NCI-H748 (cell line): ENCODE measurements at regions not wholly inside any gene's neighbourhood (a gene's known extent, or its start where the extent isn't known, plus 50 kb on each side); places are given as distances from the start of the nearest gene placed in this dataset.

Source experiments
- DNase-seq: peaks from one replicate; lab custom pipeline; 2025; ENCODE audit not compliant: unreplicated experiment; lab: John Stamatoyannopoulos, UW

- DNase-seq = no peak
Observed at GRCh38 chr1:218573925-218574324, 228.8 kb downstream of the TGFB2 start.

- DNase-seq = no peak
Observed at GRCh38 chr1:218575079-218575478, 229.9 kb downstream of the TGFB2 start.

- no peak for DNase-seq
Observed at GRCh38 chr1:218575856-218576255, 230.7 kb downstream of the TGFB2 start.

- DNase-seq = no peak
Observed at GRCh38 chr1:218582646-218583045, 237.5 kb downstream of the TGFB2 start.

GRCh38 chr1:218584418-218585155 is 239.5 kb downstream of the TGFB2 start:
- no peak for DNase-seq

GRCh38 chr1:218585511-218586184 is 240.5 kb downstream of the TGFB2 start:
- peak; percentile 20 for DNase-seq

GRCh38 chr1:218587900-218588299 is 242.8 kb downstream of the TGFB2 start:
- DNase-seq = no peak

GRCh38 chr1:218588540-218589172 is 243.5 kb downstream of the TGFB2 start:
- no peak for DNase-seq

GRCh38 chr1:218589487-218589886 is 244.4 kb downstream of the TGFB2 start:
- DNase-seq = no peak

- DNase-seq = no peak
Observed at GRCh38 chr1:218591966-218592365, 246.8 kb downstream of the TGFB2 start.

GRCh38 chr1:218592688-218593087 is 247.6 kb downstream of the TGFB2 start:
- no peak for DNase-seq

- DNase-seq = no peak
Observed at GRCh38 chr1:218600968-218601367, 255.8 kb downstream of the TGFB2 start.

- DNase-seq = no peak
Observed at GRCh38 chr1:218604217-218604616, 259.1 kb downstream of the TGFB2 start.

GRCh38 chr1:218611916-218612585 is 266.9 kb downstream of the TGFB2 start:
- peak; percentile 32 for DNase-seq

- DNase-seq = peak; percentile 82
Observed at GRCh38 chr1:218613105-218613504, 268.0 kb downstream of the TGFB2 start.

- DNase-seq = no peak
Observed at GRCh38 chr1:218614031-218614430, 268.9 kb downstream of the TGFB2 start.

GRCh38 chr1:218616681-218617080 is 271.5 kb downstream of the TGFB2 start:
- DNase-seq = no peak

- no peak for DNase-seq
Observed at GRCh38 chr1:218617986-218618385, 272.9 kb downstream of the TGFB2 start.

GRCh38 chr1:218620956-218621355 is 275.8 kb downstream of the TGFB2 start:
- DNase-seq = no peak

- DNase-seq = no peak
Observed at GRCh38 chr1:218624052-218624451, 278.9 kb downstream of the TGFB2 start.

GRCh38 chr1:218625393-218625792 is 280.3 kb downstream of the TGFB2 start:
- no peak for DNase-seq
